IPS-11a (cell line): ENCODE measurements at regions not wholly inside any gene's neighbourhood (a gene's known extent, or its start where the extent isn't known, plus 50 kb on each side); places are given as distances from the start of the nearest gene placed in this dataset.
"Not testable (repeated sequence)": the region's sequence is repeated elsewhere in the genome, so short reads cannot be mapped to it uniquely, and the experiment has no call there.

Experiments used
- H3K4me3 ChIP-seq: one replicate; pipeline ENCODE4 v1.5.1; 2013; ENCODE audit warnings: low read depth, low read length, control low read depth

DNA sequence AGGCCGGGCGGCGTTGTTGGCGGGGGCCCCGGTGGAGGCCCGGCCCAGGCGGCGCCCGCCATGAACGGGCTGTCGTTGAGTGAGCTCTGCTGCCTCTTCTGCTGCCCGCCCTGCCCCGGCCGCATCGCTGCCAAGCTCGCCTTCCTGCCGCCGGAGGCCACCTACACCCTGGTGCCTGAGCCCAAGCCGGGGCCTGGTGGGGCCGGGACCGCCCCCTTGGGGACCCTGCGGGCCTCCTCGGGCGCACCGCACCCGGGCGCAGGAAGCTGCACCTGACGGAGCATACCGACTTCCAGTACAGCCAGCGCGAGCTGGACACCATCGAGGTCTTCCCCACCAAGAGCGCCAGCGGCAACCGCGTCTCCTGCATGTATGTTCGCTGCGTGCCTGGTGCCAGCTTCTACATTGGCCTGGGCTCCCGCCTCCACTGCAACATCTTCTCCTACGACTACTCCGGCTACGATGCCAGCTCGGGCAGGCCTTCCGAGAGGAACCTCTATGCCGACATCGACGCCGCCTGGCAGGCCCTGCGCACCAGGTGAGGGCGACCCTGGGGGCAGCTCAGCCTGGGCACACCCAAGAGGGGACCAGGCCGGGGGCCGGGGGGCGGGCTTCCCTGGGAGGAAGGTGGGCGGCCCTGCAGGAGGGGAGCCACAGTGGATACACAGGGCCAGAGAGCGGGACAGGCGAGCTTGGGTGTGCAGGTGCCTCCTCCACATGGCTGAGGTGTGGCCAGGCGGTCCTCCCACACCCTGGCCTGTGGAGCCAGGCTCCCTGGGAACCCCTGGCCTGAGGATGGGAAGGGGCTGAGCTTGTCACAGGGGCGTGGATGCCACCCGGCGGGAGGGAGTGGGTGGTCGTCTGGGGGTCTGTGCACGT lies 201.6 kb downstream of the USP22 start:
- H3K4me3 ChIP-seq, result not testable (repeated sequence)

- H3K4me3 ChIP-seq, result not testable (repeated sequence)
Measured at GRCh38 chr17:20842012-20842411, 200.8 kb downstream of the USP22 start.

- H3K4me3 ChIP-seq, result not testable (repeated sequence)
Measured at GRCh38 chr17:20843261-20843660, 199.6 kb downstream of the USP22 start.

DNA sequence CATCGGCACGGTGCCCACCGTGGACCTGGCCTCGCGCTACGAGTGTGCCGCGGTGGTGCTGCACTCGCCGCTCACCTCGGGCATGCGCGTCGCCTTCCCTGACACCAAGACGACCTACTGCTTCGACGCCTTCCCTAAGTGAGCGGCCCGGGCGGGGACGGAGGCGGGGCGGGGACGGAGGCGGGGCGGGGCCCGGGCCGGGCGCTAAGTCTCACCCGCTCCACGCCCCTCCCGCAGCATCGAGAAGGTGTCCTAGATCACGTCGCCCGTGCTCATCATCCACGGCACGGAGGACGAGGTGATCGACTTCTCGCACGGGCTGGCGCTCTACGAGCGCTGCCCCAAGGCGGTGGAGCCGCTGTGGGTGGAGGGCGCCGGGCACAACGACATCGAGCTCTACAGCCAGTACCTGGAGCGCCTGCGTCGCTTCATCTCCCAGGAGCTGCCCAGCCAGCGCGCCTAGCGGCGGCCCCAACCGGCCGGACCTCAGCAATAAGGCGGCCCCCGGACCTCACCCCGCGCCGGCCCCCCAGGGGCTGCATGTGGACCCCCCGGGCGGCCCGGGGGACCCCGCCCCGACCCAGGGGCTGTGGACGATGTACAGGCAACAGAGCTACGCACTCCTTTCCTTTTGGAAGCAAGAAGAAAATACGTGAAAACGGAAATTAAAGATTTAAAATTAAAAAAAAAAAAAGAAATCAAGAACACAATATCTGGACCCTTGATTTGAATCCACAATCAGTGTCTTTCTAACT lies 198.8 kb downstream of the USP22 start:
- peak overlapping the region; percentile 13 for H3K4me3 ChIP-seq

DNA sequence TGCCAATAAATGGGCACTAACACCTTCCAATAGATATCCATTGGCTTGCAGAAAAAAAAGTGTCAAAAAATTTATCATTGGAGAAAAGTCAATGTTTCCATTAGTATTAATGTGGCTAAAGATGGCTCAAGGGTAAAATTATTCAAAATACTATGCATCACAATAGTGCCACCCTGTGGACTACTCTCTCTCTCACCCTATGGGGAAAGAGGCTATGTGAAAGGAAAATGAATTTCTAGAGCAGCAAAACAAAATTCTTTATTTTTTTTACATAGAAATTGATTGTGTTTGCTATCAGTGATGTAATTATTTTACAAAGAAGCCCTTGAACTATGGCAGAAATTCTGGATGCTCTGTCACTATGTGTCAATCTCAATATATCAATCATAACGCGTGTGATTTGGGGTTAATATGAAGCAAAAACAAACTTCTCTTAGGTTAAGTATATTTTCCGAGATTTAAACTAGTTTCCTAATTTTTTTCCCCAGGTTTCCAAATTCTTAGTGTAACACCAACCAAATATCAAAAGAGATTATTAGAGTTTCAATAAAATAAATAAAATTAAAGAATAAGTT lies 193.9 kb downstream of the USP22 start:
- H3K4me3 ChIP-seq, result not testable (repeated sequence)

DNA sequence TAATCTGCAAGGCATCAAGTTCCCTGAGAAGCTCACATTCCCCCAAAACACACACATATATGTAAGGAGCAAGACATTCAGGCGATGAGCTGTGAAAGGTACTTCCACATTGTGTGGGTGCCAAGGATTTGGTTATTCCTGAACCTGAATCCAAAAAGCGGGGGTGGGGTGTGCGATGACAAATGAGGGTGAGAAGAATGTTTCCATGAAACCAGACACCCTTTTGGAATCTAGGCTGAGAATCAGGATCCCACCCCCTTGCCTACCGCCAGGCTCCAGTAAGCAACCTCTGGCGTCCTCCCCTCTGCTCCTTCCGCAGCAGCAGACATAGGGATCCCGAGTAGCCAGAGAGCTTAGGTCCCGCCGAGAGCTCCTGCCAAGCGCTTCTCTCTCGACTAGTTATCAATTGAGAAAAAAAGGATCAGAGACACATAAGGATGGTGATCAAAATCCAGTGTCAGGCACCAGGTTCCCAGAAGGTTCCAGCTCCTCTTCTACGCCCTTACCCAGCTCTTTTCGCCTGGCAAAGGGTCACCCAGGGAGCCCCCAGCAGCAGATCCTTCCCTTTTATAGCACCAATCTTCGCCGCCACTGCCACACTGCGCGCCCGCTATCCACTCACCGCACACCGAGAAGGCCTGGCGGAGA lies 191.1 kb downstream of the USP22 start:
- peak overlapping the region; percentile 43 for H3K4me3 ChIP-seq

DNA sequence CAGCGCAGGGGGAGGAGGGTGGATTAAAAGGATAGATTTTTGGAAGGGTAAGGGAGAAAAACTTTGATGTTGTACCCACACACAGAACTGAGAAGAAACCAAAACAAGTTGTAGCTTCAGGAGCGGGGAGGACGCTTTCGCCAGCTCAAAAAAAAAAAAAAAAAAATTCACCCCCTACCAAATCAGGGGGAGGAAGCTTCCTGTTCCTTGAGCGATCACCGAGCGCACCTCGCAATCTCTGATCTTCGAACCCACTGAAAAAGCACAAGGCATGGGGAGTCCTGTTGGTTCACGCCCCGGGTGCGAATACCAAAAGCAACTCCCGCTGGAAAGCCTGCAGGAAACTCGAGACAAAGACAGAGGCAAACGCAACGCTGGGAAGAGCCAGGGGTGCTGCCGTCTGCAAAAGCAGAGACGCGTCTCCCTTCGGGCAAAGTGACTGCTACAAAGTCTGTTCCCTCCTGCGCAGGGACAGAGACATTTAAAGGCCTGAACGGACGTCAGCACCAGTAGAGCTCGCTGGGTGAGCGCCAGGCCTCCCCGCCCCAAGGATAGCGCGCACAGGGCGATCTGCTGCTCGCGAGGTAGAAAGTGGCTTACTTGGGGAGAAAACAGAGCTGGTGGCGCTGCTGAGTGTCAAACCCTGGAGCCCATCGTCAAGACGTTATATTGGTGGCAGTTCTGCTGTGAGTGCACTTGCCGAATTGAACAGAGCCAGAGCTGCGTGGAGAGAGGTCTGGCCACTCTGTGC lies 190.4 kb downstream of the USP22 start:
- H3K4me3 ChIP-seq, result peak overlapping the region; percentile 43

DNA sequence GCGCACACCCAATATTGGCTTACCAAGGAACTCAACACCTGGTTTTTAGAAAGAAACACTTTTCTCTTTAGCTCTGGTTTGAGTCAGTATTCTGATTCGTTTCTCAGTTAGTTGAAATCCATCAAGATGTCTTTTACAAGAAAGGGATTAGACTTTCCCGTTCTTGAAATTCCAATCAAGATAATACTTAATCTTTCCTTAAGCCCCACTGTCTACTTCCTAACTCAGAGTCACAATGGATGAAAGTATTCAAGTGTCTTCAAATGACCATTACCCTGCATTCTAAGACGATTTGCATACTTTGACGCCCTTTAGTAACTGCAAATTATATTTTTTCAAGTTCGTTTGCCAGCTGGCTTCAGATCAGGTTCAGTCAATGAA lies 189.8 kb downstream of the USP22 start:
- H3K4me3 ChIP-seq, result peak overlapping the region; percentile 10

DNA sequence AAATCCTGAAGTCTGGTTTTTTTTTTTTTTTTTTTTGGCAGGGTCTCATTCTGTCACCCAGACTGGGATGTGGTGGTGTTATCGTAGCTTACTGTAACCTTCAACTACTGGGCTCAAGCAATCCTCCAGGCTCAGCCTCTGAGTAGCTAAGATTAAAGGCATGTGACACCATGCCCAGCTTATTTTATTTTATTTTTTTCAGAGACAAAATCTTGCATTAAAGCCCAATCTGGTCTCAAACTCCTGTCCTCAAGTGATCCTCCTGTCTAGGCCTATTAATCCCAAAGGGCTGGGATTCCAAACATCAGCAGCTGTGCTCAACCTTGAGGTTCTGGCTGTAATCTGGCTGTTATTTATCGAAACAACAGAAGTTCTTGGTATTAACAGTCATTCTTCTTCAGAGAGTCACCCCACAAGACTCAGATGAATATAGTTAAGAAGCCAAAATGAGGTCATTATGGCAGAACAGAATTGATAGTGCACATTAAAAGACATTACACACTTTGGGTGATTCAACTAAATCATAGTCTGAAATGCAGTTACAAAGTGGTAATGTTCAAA lies 186.8 kb downstream of the USP22 start:
- not testable (repeated sequence) for H3K4me3 ChIP-seq

DNA sequence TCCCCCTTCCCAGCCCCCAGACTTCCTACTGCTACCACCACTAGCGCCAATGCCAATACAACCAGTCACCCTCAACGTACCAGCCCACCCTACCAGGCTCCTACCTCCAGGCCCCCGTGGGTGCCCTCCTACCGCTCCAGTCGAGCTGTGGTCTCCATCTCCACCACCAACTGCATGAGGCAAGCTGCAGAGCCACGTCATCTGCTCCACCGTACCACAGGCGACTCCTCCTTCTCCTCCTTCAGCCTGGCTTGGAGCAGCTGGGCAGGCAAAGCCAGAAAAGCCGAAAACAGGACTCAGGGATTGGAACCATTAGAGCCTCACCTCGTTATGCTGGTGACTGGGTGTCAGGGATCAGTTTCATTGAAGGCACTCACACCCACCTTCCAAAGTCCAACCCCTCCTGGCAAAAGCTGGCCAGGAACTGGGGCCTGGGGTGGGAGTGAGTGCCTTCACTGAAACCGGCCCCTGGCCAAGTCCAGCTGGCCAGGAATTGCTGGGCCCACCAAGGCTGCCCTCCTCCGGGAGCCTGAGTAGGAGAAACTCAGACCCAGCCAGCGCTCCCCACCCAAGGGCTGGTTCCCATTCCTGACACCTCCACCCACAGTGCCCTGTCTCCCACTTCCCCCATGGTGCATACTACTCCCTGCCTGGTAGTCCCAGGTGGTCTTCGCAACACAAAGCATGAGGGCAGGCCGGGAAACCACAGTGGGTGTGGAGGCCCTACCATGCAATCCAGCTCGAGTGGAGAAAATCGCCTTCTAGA lies 176.2 kb downstream of the USP22 start:
- not testable (repeated sequence) for H3K4me3 ChIP-seq

GRCh38 chr17:20867436-20867937 lies 175.3 kb downstream of the USP22 start:
- not testable (repeated sequence) for H3K4me3 ChIP-seq

GRCh38 chr17:20867938-20868661 lies 174.7 kb downstream of the USP22 start:
- peak overlapping the region; percentile 55 for H3K4me3 ChIP-seq

- peak overlapping the region; percentile 55 for H3K4me3 ChIP-seq
Measured at GRCh38 chr17:20868662-20869007, 174.2 kb downstream of the USP22 start.

- H3K4me3 ChIP-seq, result not testable (repeated sequence)
Measured at GRCh38 chr17:20873173-20873572, 169.6 kb downstream of the USP22 start.

DNA sequence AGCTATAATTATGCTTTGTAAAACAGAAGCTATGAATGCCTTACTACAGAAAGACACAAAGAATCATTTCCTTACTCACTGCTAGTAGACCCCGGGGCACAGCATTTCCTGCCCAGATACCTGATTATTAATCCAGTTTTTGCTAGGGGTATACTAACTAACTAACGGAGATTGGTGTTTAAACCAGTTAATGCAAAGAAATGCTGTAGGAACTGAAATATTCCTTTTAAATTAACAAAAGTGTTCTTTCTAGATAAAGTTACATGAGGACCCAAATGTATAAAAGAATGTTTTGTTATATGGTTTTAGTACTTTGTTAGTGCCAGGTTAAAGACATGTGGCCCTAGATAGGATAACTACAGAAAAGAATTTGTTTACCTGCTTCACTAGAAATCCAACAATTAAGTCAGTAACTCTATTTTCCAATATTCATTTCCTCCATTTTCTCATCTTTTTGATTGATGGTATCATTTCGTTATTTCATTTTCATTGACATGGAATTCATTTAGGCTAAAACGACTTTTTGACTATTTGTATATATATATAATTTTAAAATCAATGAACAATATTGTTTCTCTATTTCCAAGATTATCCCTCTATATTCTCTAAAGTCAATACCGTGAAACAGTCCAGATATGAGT lies 169.0 kb downstream of the USP22 start:
- H3K4me3 ChIP-seq, result not testable (repeated sequence)

- not testable (repeated sequence) for H3K4me3 ChIP-seq
Measured at GRCh38 chr17:20877384-20877783, 165.4 kb downstream of the USP22 start.

DNA sequence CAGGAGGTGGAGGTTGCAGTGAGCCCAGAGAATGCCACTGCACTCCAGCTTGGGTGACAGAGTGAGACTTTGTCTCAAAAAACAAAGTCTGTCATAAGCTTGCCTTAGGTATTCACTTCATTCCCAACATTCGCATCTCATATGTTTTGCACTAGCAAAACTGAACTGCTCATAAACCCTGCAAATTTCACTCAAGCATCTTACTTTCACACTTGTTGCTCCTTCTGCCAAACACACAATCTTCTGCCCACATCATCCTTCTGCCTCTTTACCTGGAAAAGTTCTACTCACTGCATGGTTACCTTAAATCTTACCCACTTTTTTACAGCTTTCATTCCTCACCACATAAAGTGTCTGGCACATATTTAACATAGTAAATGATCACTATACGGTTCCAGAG lies 152.5 kb downstream of the USP22 start:
- H3K4me3 ChIP-seq, result no peak overlapping the region

- not testable (repeated sequence) for H3K4me3 ChIP-seq
Measured at GRCh38 chr17:20895426-20895825, 147.4 kb downstream of the USP22 start.
